ENCODE measurements at regions not wholly inside any gene's neighbourhood (a gene's known extent, or its start where the extent isn't known, plus 50 kb on each side); places are given as distances from the start of the nearest gene placed in this dataset.

DNA sequence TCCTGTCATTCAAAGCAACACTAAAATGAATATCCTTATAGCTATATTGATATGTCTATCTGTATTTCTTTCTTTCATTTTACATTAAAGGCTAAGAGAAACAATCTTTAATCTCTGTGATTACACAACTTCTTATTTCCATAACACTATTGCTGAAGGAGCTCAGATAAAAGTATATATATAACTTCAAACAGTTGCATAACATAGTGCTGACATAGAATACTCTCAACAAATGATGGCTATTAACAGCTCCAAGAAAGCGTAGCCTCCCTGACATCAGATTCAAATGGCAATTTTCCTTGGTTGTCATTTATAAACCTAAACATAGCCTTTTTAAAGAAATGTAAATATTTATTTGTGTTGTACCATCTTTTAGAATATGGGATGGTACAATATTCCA, 116.6 kb upstream of the PTPRG start:
- no peaks in the 10 kb centered on the region for H3K27me3 ChIP-seq (ENCODE audit: control insufficient read depth in 4 of 4, insufficient read depth in 4 of 4, low read length in 3 of 4)
- no peak for DNase-seq (ENCODE audit: low spot score)
- H3K4me1 ChIP-seq (ENCODE audit: control insufficient read depth in 4 of 4, insufficient read depth in 4 of 4, low read length in 3 of 4): no peaks in the 10 kb centered on the region
- no peaks in the 10 kb centered on the region for H3K36me3 ChIP-seq (ENCODE audit: control insufficient read depth in 4 of 4, insufficient read depth in 3 of 4, low read depth in 1 of 4, low read length in 3 of 4)
- no peak overlapping the region for H3K4me3 ChIP-seq (ENCODE audit: low read depth in 1 of 3, low read length in 3 of 3)
- no peaks in the 10 kb centered on the region for H3K9me3 ChIP-seq (ENCODE audit: control insufficient read depth in 4 of 4, low read length in 3 of 4)
- H3K9ac ChIP-seq (ENCODE audit: low read depth in 1 of 2, low read length in 2 of 2): no peak overlapping the region
- H3K27ac ChIP-seq (ENCODE audit: low read depth in 1 of 2, low read length in 2 of 2): no peak overlapping the region
- WGBS: 96% methylated on average over 1 of the region's 1 CpG
- TF ChIP-seq FOXA2 (IDR thresholded peaks at IDR 0.05): no peak
- TF ChIP-seq RAD21 (IDR thresholded peaks at IDR 0.05): no peak
- no peak for TF ChIP-seq GABPA (IDR thresholded peaks at IDR 0.05 in 1 of 2, conservative IDR thresholded peaks at IDR 0.05 in 1 of 2)
- no peak for TF ChIP-seq YY1 (IDR thresholded peaks at IDR 0.05)
- TF ChIP-seq HNF4A (conservative IDR thresholded peaks at IDR 0.05): no peak
- TF ChIP-seq NR2F2 (IDR thresholded peaks at IDR 0.05): no peak
- TF ChIP-seq, protein P1, sequence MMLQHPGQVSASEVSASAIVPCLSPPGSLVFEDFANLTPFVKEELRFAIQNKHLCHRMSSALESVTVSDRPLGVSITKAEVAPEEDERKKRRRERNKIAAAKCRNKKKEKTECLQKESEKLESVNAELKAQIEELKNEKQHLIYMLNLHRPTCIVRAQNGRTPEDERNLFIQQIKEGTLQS (IDR thresholded peaks at IDR 0.05): no peak

DNA sequence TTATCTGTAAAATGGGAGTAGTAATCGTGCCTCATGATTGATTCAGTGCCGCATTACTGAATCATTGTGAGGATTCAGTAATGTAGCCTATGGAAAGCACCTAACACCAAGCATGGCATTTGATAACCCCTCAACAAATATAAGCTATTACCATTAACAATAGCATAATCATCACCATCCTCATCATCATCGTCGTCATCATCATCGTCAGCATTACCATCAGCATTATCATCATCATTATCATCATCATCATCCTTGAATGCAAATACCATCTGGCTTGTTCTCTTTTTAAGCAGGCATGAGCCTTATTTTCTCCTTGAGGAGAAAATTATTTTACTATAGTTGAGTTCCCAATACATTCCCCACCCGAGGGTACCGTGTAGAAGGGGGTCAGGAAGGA, 115.4 kb upstream of the PTPRG start:
- Histone ChIP-seq H3K4me3 (ENCODE audit: low read depth in 1 of 3, low read length in 3 of 3) (no peak overlapping the region), H3K36me3 (ENCODE audit: control insufficient read depth in 4 of 4, insufficient read depth in 3 of 4, low read depth in 1 of 4, low read length in 3 of 4) (no peaks in the 10 kb centered on the region), H3K9ac (ENCODE audit: low read depth in 1 of 2, low read length in 2 of 2) (no peak overlapping the region), H3K27me3 (ENCODE audit: control insufficient read depth in 4 of 4, insufficient read depth in 4 of 4, low read length in 3 of 4) (no peaks in the 10 kb centered on the region), H3K4me1 (ENCODE audit: control insufficient read depth in 4 of 4, insufficient read depth in 4 of 4, low read length in 3 of 4) (no peaks in the 10 kb centered on the region), H3K9me3 (ENCODE audit: control insufficient read depth in 4 of 4, low read length in 3 of 4) (no peaks in the 10 kb centered on the region), H3K27ac (ENCODE audit: low read depth in 1 of 2, low read length in 2 of 2) (no peak overlapping the region)
- no peak for DNase-seq (ENCODE audit: low spot score)
- WGBS: 97% methylated on average over 7 of the region's 7 CpGs
- TF ChIP-seq FOXA2 (IDR thresholded peaks at IDR 0.05) (no peak), HNF4A (conservative IDR thresholded peaks at IDR 0.05) (no peak), HNF4G (IDR thresholded peaks at IDR 0.05) (no peak), SP1 (IDR thresholded peaks at IDR 0.05) (no peak), NR2F2 (IDR thresholded peaks at IDR 0.05) (no peak), YY1 (IDR thresholded peaks at IDR 0.05) (no peak), FOXA1 (IDR thresholded peaks at IDR 0.05) (no peak)
- TF ChIP-seq, protein P1 (IDR thresholded peaks at IDR 0.05): no peak
- TF ChIP-seq, protein P2, sequence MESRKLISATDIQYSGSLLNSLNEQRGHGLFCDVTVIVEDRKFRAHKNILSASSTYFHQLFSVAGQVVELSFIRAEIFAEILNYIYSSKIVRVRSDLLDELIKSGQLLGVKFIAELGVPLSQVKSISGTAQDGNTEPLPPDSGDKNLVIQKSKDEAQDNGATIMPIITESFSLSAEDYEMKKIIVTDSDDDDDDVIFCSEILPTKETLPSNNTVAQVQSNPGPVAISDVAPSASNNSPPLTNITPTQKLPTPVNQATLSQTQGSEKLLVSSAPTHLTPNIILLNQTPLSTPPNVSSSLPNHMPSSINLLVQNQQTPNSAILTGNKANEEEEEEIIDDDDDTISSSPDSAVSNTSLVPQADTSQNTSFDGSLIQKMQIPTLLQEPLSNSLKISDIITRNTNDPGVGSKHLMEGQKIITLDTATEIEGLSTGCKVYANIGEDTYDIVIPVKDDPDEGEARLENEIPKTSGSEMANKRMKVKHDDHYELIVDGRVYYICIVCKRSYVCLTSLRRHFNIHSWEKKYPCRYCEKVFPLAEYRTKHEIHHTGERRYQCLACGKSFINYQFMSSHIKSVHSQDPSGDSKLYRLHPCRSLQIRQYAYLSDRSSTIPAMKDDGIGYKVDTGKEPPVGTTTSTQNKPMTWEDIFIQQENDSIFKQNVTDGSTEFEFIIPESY (IDR thresholded peaks at IDR 0.05): no peak

DNA sequence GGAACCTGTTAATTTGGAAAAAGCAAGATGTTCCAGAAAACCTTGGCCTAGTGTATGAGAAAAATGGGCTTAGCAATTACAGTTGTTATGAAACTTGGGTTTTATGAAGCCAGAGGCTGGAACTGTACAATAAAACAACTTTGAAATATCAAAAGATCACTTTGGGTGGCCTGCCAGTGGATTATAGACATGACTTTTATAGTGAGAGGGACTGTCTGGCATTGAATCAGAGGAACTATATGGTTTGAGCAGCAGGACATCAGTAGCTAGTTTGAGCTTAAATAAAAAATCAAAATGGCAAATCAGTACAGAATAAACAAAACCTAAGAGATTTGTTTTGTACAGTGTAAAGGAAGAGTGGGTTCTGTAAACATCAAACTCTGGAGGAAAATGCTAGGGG, 115.0 kb upstream of the PTPRG start:
- no peaks in the 10 kb centered on the region for H3K27me3 ChIP-seq (ENCODE audit: control insufficient read depth in 4 of 4, insufficient read depth in 4 of 4, low read length in 3 of 4)
- H3K9ac ChIP-seq (ENCODE audit: low read depth in 1 of 2, low read length in 2 of 2): no peak overlapping the region
- H3K4me1 ChIP-seq (ENCODE audit: control insufficient read depth in 4 of 4, insufficient read depth in 4 of 4, low read length in 3 of 4): no peaks in the 10 kb centered on the region
- H3K36me3 ChIP-seq (ENCODE audit: control insufficient read depth in 4 of 4, insufficient read depth in 3 of 4, low read depth in 1 of 4, low read length in 3 of 4): no peaks in the 10 kb centered on the region
- no peak overlapping the region for H3K27ac ChIP-seq (ENCODE audit: low read depth in 1 of 2, low read length in 2 of 2)
- no peaks in the 10 kb centered on the region for H3K9me3 ChIP-seq (ENCODE audit: control insufficient read depth in 4 of 4, low read length in 3 of 4)
- no peak for DNase-seq (ENCODE audit: low spot score)
- no peak overlapping the region for H3K4me3 ChIP-seq (ENCODE audit: low read depth in 1 of 3, low read length in 3 of 3)
- TF ChIP-seq, protein P3, sequence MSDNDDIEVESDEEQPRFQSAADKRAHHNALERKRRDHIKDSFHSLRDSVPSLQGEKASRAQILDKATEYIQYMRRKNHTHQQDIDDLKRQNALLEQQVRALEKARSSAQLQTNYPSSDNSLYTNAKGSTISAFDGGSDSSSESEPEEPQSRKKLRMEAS (IDR thresholded peaks at IDR 0.05): no peak
- TF ChIP-seq HNF4A (conservative IDR thresholded peaks at IDR 0.05) (no peak), GABPA (IDR thresholded peaks at IDR 0.05 in 1 of 2, conservative IDR thresholded peaks at IDR 0.05 in 1 of 2) (no peak), SP1 (IDR thresholded peaks at IDR 0.05) (no peak), JUND (IDR thresholded peaks at IDR 0.05) (no peak), RXRA (IDR thresholded peaks at IDR 0.05) (no peak), NR2F2 (IDR thresholded peaks at IDR 0.05) (no peak), FOXA1 (IDR thresholded peaks at IDR 0.05) (no peak), TAF1 (conservative IDR thresholded peaks at IDR 0.05) (no peak), FOXA2 (IDR thresholded peaks at IDR 0.05) (no peak), HNF4G (IDR thresholded peaks at IDR 0.05) (no peak)
- TF ChIP-seq, protein P2 (IDR thresholded peaks at IDR 0.05): no peak
- TF ChIP-seq, protein P1 (IDR thresholded peaks at IDR 0.05): no peak
- TF ChIP-seq, protein P4, sequence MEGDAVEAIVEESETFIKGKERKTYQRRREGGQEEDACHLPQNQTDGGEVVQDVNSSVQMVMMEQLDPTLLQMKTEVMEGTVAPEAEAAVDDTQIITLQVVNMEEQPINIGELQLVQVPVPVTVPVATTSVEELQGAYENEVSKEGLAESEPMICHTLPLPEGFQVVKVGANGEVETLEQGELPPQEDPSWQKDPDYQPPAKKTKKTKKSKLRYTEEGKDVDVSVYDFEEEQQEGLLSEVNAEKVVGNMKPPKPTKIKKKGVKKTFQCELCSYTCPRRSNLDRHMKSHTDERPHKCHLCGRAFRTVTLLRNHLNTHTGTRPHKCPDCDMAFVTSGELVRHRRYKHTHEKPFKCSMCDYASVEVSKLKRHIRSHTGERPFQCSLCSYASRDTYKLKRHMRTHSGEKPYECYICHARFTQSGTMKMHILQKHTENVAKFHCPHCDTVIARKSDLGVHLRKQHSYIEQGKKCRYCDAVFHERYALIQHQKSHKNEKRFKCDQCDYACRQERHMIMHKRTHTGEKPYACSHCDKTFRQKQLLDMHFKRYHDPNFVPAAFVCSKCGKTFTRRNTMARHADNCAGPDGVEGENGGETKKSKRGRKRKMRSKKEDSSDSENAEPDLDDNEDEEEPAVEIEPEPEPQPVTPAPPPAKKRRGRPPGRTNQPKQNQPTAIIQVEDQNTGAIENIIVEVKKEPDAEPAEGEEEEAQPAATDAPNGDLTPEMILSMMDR (IDR thresholded peaks at IDR 0.05; ENCODE audit: low read depth, low read length, missing input control): no peak
- TF ChIP-seq, protein P5, sequence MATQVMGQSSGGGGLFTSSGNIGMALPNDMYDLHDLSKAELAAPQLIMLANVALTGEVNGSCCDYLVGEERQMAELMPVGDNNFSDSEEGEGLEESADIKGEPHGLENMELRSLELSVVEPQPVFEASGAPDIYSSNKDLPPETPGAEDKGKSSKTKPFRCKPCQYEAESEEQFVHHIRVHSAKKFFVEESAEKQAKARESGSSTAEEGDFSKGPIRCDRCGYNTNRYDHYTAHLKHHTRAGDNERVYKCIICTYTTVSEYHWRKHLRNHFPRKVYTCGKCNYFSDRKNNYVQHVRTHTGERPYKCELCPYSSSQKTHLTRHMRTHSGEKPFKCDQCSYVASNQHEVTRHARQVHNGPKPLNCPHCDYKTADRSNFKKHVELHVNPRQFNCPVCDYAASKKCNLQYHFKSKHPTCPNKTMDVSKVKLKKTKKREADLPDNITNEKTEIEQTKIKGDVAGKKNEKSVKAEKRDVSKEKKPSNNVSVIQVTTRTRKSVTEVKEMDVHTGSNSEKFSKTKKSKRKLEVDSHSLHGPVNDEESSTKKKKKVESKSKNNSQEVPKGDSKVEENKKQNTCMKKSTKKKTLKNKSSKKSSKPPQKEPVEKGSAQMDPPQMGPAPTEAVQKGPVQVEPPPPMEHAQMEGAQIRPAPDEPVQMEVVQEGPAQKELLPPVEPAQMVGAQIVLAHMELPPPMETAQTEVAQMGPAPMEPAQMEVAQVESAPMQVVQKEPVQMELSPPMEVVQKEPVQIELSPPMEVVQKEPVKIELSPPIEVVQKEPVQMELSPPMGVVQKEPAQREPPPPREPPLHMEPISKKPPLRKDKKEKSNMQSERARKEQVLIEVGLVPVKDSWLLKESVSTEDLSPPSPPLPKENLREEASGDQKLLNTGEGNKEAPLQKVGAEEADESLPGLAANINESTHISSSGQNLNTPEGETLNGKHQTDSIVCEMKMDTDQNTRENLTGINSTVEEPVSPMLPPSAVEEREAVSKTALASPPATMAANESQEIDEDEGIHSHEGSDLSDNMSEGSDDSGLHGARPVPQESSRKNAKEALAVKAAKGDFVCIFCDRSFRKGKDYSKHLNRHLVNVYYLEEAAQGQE (IDR thresholded peaks at IDR 0.05): no peak

All from liver (tissue), 8 donors.